ENCODE measurements at regions not wholly inside any gene's neighbourhood (a gene's known extent, or its start where the extent isn't known, plus 50 kb on each side); places are given as distances from the start of the nearest gene placed in this dataset.

DNA sequence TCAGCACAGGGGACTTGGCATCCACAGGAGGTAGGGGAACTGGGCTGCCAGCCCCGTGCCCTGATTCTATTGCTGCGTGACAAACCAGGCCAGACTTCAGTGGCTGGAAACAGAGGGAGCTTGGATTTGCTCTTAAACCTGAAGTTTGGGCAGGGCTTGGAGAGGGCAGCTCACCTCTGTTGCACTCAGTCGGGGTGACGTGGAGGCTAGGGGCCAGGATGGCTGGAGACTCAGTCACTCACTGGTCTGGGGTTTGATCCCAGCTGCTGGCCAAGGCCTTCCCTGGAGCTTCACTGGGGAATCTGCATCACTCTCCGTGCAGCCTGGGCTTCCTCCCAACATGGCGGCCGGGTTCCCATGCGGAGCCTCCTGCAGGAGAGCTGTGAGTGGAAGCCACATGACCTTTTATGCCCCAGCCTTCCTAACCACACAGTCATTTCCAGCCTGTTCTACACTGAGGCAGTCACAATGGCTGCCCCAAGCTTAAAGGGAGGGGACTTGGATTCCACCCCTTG lies 175.2 kb upstream of the HDAC4 start (continued):
- no peak for TF ChIP-seq MYNN (IDR thresholded peaks at IDR 0.05)
- TF ChIP-seq MYNN (CRISPR knock-in tag; IDR thresholded peaks at IDR 0.05): no peak
- TF ChIP-seq, protein P1, sequence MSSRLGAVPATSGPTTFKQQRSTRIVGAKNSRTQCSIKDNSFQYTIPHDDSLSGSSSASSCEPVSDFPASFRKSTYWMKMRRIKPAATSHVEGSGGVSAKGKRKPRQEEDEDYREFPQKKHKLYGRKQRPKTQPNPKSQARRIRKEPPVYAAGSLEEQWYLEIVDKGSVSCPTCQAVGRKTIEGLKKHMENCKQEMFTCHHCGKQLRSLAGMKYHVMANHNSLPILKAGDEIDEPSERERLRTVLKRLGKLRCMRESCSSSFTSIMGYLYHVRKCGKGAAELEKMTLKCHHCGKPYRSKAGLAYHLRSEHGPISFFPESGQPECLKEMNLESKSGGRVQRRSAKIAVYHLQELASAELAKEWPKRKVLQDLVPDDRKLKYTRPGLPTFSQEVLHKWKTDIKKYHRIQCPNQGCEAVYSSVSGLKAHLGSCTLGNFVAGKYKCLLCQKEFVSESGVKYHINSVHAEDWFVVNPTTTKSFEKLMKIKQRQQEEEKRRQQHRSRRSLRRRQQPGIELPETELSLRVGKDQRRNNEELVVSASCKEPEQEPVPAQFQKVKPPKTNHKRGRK (tag; IDR thresholded peaks at IDR 0.05): no peak
- TF ChIP-seq CREBBP (IDR thresholded peaks at IDR 0.05; ENCODE audit: low read depth, low read length): no peak

DNA sequence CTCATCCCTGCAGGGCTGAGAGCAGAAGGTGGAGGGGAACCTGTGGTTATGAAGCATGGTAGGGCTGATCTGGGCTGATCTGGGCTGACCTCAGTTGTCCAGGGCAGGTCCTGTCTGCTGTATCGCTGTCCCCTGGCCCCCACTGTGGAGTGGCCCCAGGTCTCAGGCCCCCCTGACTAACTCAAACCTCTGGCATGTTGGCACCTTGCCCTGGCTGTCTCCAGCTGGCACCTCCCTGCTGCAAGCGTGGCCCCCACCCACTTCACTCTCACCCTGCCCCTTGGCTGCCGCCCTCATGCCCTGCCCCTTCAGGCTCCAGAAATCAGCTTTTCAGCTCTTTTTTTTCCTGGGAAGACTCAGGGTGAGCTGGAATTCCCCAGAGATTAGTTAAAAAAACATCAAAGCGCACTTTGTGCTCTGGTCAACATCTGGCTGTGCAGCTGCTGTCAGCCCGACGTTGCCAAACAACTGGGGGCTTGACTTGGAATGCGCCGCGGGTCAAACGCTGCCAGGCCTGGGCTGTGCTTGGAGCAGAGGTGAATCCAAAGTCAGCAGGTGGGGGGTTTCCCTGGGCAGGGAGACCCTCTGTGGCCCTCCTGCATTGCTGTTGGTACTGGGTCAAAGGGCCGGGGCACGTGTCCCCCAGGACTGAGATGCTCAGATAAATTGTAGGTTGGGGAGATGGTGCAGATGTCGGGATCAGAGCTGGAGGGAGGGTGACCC lies 173.8 kb upstream of the HDAC4 start:
- Histone ChIP-seq H3K27me3 (ENCODE audit: control insufficient read depth in 2 of 2, insufficient read depth in 2 of 2, low read length in 2 of 2) (peaks cover 0 to 57% of the 10 kb centered on the region in 2 experiments; a peak in 3 of 5 replicates), H3K9me1 (ENCODE audit: control insufficient read depth, insufficient read depth, low read length) (no peaks in the 10 kb centered on the region), H3K4me2 (ENCODE audit: insufficient read depth, low read length) (no peak overlapping the region), H3K79me2 (ENCODE audit: control insufficient read depth, insufficient read depth, low read length) (no peaks in the 10 kb centered on the region), H3K9me3 (replicated peaks; ENCODE audit: control insufficient read depth, insufficient read depth, low read depth, low read length) (no peaks in the 10 kb centered on the region), H3K36me3 (ENCODE audit: control insufficient read depth, insufficient read depth, low read length) (no peaks in the 10 kb centered on the region), H4K20me1 (replicated peaks; ENCODE audit: control insufficient read depth, insufficient read depth, low read length) (no peaks in the 10 kb centered on the region), H3K4me1 (replicated peaks in 1 of 2; ENCODE audit: control insufficient read depth in 2 of 2, insufficient read depth in 2 of 2, low read length in 2 of 2) (no peaks in the 10 kb centered on the region), H3K4me3 (no peak overlapping the region), H2AFZ (ENCODE audit: low read depth, low read length) (no peak overlapping the region), H3K9ac (ENCODE audit: insufficient read depth in 1 of 2, low read depth in 2 of 2, low read length in 2 of 2) (no peak overlapping the region), H3K27ac (ENCODE audit: extremely low read depth, low read depth, low read length) (no peak overlapping the region)
- WGBS (ENCODE audit: insufficient coverage, low coverage, missing lambda C conversion rate): 1% methylated on average over 10 of the region's 13 CpGs
- CTCF ChIA-PET (ENCODE audit: low intra/inter-chr PET ratio): no interaction called here
- POLR2A ChIA-PET: no interaction called here
- in situ Hi-C loops (cut with MboI) (no loop called here), intact Hi-C loops (cut with micrococcal nuclease) (no loop called here)
- TF ChIP-seq CSDE1 (IDR thresholded peaks at IDR 0.05) (no peak), JUNB (CRISPR knock-in tag; conservative IDR thresholded peaks at IDR 0.05) (no peak)
- TF ChIP-seq, protein P2, sequence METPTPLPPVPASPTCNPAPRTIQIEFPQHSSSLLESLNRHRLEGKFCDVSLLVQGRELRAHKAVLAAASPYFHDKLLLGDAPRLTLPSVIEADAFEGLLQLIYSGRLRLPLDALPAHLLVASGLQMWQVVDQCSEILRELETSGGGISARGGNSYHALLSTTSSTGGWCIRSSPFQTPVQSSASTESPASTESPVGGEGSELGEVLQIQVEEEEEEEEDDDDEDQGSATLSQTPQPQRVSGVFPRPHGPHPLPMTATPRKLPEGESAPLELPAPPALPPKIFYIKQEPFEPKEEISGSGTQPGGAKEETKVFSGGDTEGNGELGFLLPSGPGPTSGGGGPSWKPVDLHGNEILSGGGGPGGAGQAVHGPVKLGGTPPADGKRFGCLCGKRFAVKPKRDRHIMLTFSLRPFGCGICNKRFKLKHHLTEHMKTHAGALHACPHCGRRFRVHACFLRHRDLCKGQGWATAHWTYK (CRISPR knock-in tag; IDR thresholded peaks at IDR 0.05): no peak
- no peak for FAIRE-seq
- no peak for ATAC-seq
- BruUV-seq (replicated peaks): no TSS peak
- DNase-seq (ENCODE audit: extremely low read depth in 1 of 4, low spot score in 3 of 4): no peak
